OCI-LY7 (cell line): ENCODE measurements at regions not wholly inside any gene's neighbourhood (a gene's known extent, or its start where the extent isn't known, plus 50 kb on each side); places are given as distances from the start of the nearest gene placed in this dataset.

Experiments used
- BruUV-seq: library from RNA; stranded (reverse); fragments of 400-500 nt; replicated peaks from 2 replicates; lab custom pipeline; 2021; lab: Mats Ljungman, UMichigan
- CTCF ChIA-PET: fragments of 300-600 bp; sonication (Branson Sonifier 250); formaldehyde crosslinking; loops from one replicate; lab custom pipeline; 2022; ENCODE audit warnings: antibody characterized with exemption; ENCODE audit not compliant: unreplicated experiment; lab: Charles Lee
- POLR2A ChIA-PET: fragments of 300-600 bp; sonication (Branson Sonifier 250); formaldehyde crosslinking; loops from one replicate; lab custom pipeline; 2022; ENCODE audit warnings: antibody characterized with exemption; lab: Charles Lee
- DNase-seq: peaks from one replicate; pipeline ENCODE4 v3.0.0-alpha.2; 2015; ENCODE audit warnings: low spot score
- H2AFZ ChIP-seq: fragments of 200-600 bp; sonication (generic), shearing (Covaris generic); 2 replicates; pipeline ENCODE4 v1.6.1; 2014; ENCODE audit warnings: mild to moderate bottlenecking, antibody characterized with exemption, low read length, moderate library complexity
- H3K27ac ChIP-seq: fragments of 200-600 bp; sonication (generic); 2 replicates; pipeline ENCODE4 v1.5.1; 2014; ENCODE audit warnings: mixed run types, low read depth, mild to moderate bottlenecking, moderate library complexity, low read length, inconsistent platforms; ENCODE audit not compliant: poor library complexity, severe bottlenecking
- H3K36me3 ChIP-seq: fragments of 200-600 bp; sonication (generic); 2 replicates; pipeline ENCODE4 v1.6.1; 2014; ENCODE audit warnings: mild to moderate bottlenecking, antibody characterized with exemption, low read length, moderate library complexity, mixed read lengths; ENCODE audit not compliant: insufficient read depth
- H3K4me1 ChIP-seq: fragments of 200-600 bp; sonication (generic); 2 replicates; pipeline ENCODE4 v1.5.1; 2014; ENCODE audit warnings: mild to moderate bottlenecking, low read length; ENCODE audit not compliant: insufficient read depth, poor library complexity, severe bottlenecking
- H3K4me2 ChIP-seq: fragments of 200-600 bp; sonication (generic); 2 replicates; pipeline ENCODE4 v1.6.1; 2014; ENCODE audit warnings: mild to moderate bottlenecking, low read length
- H3K4me3 ChIP-seq: fragments of 200-600 bp; sonication (generic); 2 replicates; pipeline ENCODE4 v1.5.1; 2014; ENCODE audit warnings: mild to moderate bottlenecking, low read depth, low read length; ENCODE audit not compliant: poor library complexity, severe bottlenecking
- H3K79me2 ChIP-seq: fragments of 200-600 bp; sonication (generic); 2 replicates; pipeline ENCODE4 v1.6.1; 2016; ENCODE audit warnings: low read depth, mild to moderate bottlenecking, low read length, moderate library complexity, mixed read lengths; ENCODE audit not compliant: insufficient read depth
- H3K9me2 ChIP-seq: fragments of 200-600 bp; sonication (generic); 2 replicates; pipeline ENCODE4 v1.6.1; 2016; ENCODE audit warnings: mild to moderate bottlenecking, low read length, mixed read lengths; ENCODE audit not compliant: insufficient read depth
- H3K9me3 ChIP-seq: fragments of 200-600 bp; sonication (generic); 2 replicates; pipeline ENCODE4 v1.6.1; 2014; ENCODE audit warnings: mild to moderate bottlenecking, mixed run types, low read length, mixed read lengths
- H4K20me1 ChIP-seq: fragments of 200-600 bp; sonication (generic); 2 replicates; pipeline ENCODE4 v1.6.1; 2014; ENCODE audit warnings: mild to moderate bottlenecking, antibody characterized with exemption, low read length, moderate library complexity, mixed read lengths; ENCODE audit not compliant: insufficient read depth
- CTCF ChIP-seq: fragments of 200-600 bp; sonication (generic); conservative IDR thresholded peaks from 2 replicates; pipeline ENCODE4 v1.5.1; 2014; ENCODE audit warnings: mild to moderate bottlenecking, antibody characterized with exemption, low read length, moderate library complexity, mixed read lengths
- EZH2phosphoT487 ChIP-seq: fragments of 200-600 bp; sonication (generic); IDR thresholded peaks from 2 replicates; pipeline ENCODE4 v1.6.1; 2018; ENCODE audit warnings: low read depth, borderline replicate concordance, mild to moderate bottlenecking, mixed run types, antibody characterized with exemption, low read length, moderate library complexity, mixed read lengths
- intact Hi-C: fragments of 100-400 bp; cut with micrococcal nuclease; formaldehyde crosslinking; loops from one replicate; pipeline ENCODE4 v1.10.0; 2022; ENCODE audit not compliant: unreplicated experiment

GRCh38 chr2:236724200-236724599, 154.6 kb downstream of the ACKR3 start:
- no peaks in the 10 kb centered on the region for H3K4me1 ChIP-seq
- no peak overlapping the region for H3K4me2 ChIP-seq
- ChIA-PET POLR2A (no interaction called here), CTCF (no interaction called here)
- no peaks in the 10 kb centered on the region for H4K20me1 ChIP-seq
- no peak for TF ChIP-seq CTCF
- TF ChIP-seq EZH2phosphoT487, result no peak
- H3K9me2 ChIP-seq, result no peaks in the 10 kb centered on the region
- intact Hi-C loops, result no loop called here
- no peaks in the 10 kb centered on the region for H3K79me2 ChIP-seq
- no peaks in the 10 kb centered on the region for H3K9me3 ChIP-seq
- no peak overlapping the region for H3K4me3 ChIP-seq
- no peak for DNase-seq
- no peak overlapping the region for H3K27ac ChIP-seq
- H2AFZ ChIP-seq, result no peak overlapping the region
- H3K36me3 ChIP-seq, result no peaks in the 10 kb centered on the region
- BruUV-seq, result no TSS peak

- H3K79me2 ChIP-seq, result no peaks in the 10 kb centered on the region
- CTCF ChIA-PET, result no interaction called here
- no peak overlapping the region for H3K4me2 ChIP-seq
- no peaks in the 10 kb centered on the region for H3K4me1 ChIP-seq
- no peak overlapping the region for H3K27ac ChIP-seq
- H3K9me2 ChIP-seq, result no peaks in the 10 kb centered on the region
- POLR2A ChIA-PET, result interaction anchor here (0.6 kb wide), 1 partner anchor 793 kb away, joined by 4 read pairs; no protein-coding TSS in a partner anchor
- no peaks in the 10 kb centered on the region for H4K20me1 ChIP-seq
- BruUV-seq, result no TSS peak
- no peaks in the 10 kb centered on the region for H3K9me3 ChIP-seq
- H3K4me3 ChIP-seq, result no peak overlapping the region
- H2AFZ ChIP-seq, result no peak overlapping the region
- TF ChIP-seq EZH2phosphoT487, result no peak
- TF ChIP-seq CTCF, result no peak
- intact Hi-C loops, result no loop called here
- no peak for DNase-seq
- H3K36me3 ChIP-seq, result no peaks in the 10 kb centered on the region
Measured at GRCh38 chr2:236726701-236727450, 157.3 kb downstream of the ACKR3 start.

GRCh38 chr2:236728916-236729670, 159.5 kb downstream of the ACKR3 start:
- no peaks in the 10 kb centered on the region for H3K79me2 ChIP-seq
- intact Hi-C loops, result no loop called here
- no peak for DNase-seq
- no peak overlapping the region for H3K4me3 ChIP-seq
- H4K20me1 ChIP-seq, result no peaks in the 10 kb centered on the region
- TF ChIP-seq CTCF (no peak), EZH2phosphoT487 (no peak)
- no peak overlapping the region for H3K4me2 ChIP-seq
- no TSS peak for BruUV-seq
- no peak overlapping the region for H2AFZ ChIP-seq
- no peak overlapping the region for H3K27ac ChIP-seq
- ChIA-PET POLR2A (no interaction called here), CTCF (no interaction called here)
- no peaks in the 10 kb centered on the region for H3K36me3 ChIP-seq
- no peaks in the 10 kb centered on the region for H3K9me2 ChIP-seq
- no peaks in the 10 kb centered on the region for H3K9me3 ChIP-seq
- no peaks in the 10 kb centered on the region for H3K4me1 ChIP-seq
